ENCODE measurements at regions not wholly inside any gene's neighbourhood (a gene's known extent, or its start where the extent isn't known, plus 50 kb on each side); places are given as distances from the start of the nearest gene placed in this dataset.

DNA sequence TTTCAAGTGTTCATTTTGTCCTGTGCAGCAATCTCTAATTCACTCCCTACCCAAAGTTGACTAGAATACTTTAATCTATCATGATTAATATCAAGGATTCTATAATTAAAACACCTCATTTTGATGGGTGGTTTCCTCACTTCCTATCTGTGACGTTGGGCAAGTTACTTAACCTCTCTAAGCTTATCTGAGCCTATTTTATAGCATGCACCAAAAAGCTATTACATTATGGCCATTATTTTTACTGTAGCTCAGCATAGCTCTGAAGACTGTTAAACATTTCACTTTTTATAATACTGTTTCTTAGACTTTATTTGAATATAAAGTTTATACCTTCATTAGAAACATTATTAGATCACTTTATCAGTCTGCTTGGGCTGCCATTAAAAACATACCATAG lies 579.6 kb upstream of the NXPH2 start:
- Histone ChIP-seq H3K27me3 (ENCODE audit: control insufficient read depth, insufficient read depth, low read length) (no peaks in the 10 kb centered on the region), H3K27ac (ENCODE audit: low read length) (no peak overlapping the region), H3K4me1 (ENCODE audit: control insufficient read depth, low read depth, low read length) (no peaks in the 10 kb centered on the region), H3K36me3 (ENCODE audit: control insufficient read depth, low read depth, low read length) (no peaks in the 10 kb centered on the region), H3K9ac (ENCODE audit: low read length) (no peak overlapping the region), H3K9me3 (ENCODE audit: control insufficient read depth, low read depth, low read length) (no peaks in the 10 kb centered on the region), H3K4me3 (ENCODE audit: low read length) (no peak overlapping the region)

DNA sequence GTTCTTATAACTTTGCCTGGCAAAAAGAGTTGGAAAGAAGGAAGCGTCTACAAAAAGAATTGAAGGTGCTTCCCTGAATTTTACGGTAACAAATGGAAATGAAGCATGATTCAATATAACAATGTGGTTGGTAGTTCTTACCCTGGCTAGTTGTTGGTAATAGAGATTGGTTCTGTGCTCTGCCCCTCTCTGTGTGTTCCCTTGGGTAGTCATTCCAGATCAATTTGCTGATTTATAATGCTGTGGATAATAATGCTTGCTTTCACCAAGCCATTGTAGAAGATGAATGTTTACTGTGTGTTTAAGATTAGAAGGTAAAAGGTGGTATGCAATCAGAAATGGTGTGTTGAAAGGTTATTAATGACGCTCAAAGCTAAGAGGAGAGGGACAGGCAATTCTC lies 577.8 kb upstream of the NXPH2 start:
- H3K4me3 ChIP-seq (ENCODE audit: low read length), result no peak overlapping the region
- H3K9ac ChIP-seq (ENCODE audit: low read length), result no peak overlapping the region
- no peak overlapping the region for H3K27ac ChIP-seq (ENCODE audit: low read length)
- peaks cover 4% of the 10 kb centered on the region for H3K9me3 ChIP-seq (ENCODE audit: control insufficient read depth, low read depth, low read length)
- H3K4me1 ChIP-seq (ENCODE audit: control insufficient read depth, low read depth, low read length), result no peaks in the 10 kb centered on the region
- H3K27me3 ChIP-seq (ENCODE audit: control insufficient read depth, insufficient read depth, low read length), result no peaks in the 10 kb centered on the region
- H3K36me3 ChIP-seq (ENCODE audit: control insufficient read depth, low read depth, low read length), result no peaks in the 10 kb centered on the region

DNA sequence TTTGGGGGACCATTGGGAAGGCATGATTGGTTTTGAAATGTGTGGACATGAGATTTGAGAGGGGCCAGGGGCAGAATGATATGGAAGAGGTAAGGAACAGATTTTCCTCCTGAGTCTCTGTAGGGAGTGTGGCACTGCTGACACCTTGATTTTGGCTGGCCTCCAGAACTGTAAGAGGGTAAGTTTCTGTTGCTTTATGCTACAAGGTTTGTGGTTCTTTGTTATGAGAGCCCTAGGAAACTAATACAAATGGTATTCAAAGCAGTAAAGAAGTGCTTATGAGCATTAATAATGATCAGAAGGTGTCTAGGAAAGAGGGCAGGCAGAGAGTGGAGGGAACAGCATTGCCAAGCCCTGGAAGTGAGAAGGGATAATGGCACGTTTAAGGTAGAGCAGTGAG lies 574.3 kb upstream of the NXPH2 start:
- Histone ChIP-seq H3K27me3 (ENCODE audit: control insufficient read depth, insufficient read depth, low read length) (no peaks in the 10 kb centered on the region), H3K9ac (ENCODE audit: low read length) (no peak overlapping the region), H3K36me3 (ENCODE audit: control insufficient read depth, low read depth, low read length) (no peaks in the 10 kb centered on the region), H3K9me3 (ENCODE audit: control insufficient read depth, low read depth, low read length) (peaks cover 4% of the 10 kb centered on the region), H3K27ac (ENCODE audit: low read length) (no peak overlapping the region), H3K4me3 (ENCODE audit: low read length) (no peak overlapping the region), H3K4me1 (ENCODE audit: control insufficient read depth, low read depth, low read length) (no peaks in the 10 kb centered on the region)

DNA sequence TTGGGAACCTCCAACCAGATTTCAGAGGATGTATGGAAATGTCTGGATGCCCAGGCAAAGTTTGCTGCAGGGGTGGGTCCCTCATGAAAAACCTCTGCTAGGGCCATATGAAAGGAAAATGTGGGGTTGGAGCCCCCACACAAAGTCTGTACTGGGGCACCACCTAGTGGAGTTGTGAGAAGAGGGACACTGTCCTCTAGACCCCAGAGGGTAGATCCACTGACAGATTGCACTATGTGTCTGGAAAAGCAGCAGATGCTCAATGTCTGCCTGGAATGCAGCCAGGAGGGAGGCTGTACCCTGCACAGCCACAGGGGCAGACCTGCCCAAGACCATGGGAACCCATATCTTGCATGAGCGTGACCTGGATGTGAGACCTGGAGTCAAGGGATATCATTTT lies 573.7 kb upstream of the NXPH2 start:
- Histone ChIP-seq H3K4me1 (ENCODE audit: control insufficient read depth, low read depth, low read length) (no peaks in the 10 kb centered on the region), H3K27me3 (ENCODE audit: control insufficient read depth, insufficient read depth, low read length) (no peaks in the 10 kb centered on the region), H3K36me3 (ENCODE audit: control insufficient read depth, low read depth, low read length) (no peaks in the 10 kb centered on the region), H3K9me3 (ENCODE audit: control insufficient read depth, low read depth, low read length) (peaks cover 4% of the 10 kb centered on the region), H3K27ac (ENCODE audit: low read length) (no peak overlapping the region), H3K4me3 (ENCODE audit: low read length) (no peak overlapping the region), H3K9ac (ENCODE audit: low read length) (no peak overlapping the region)

GRCh38 chr2:139317259-139317658 lies 537.1 kb upstream of the NXPH2 start:
- no peak overlapping the region for H3K9ac ChIP-seq (ENCODE audit: low read length)
- H3K4me3 ChIP-seq (ENCODE audit: low read length), result no peak overlapping the region
- no peaks in the 10 kb centered on the region for H3K27me3 ChIP-seq (ENCODE audit: control insufficient read depth, insufficient read depth, low read length)
- no peaks in the 10 kb centered on the region for H3K9me3 ChIP-seq (ENCODE audit: control insufficient read depth, low read depth, low read length)
- H3K27ac ChIP-seq (ENCODE audit: low read length), result no peak overlapping the region
- H3K4me1 ChIP-seq (ENCODE audit: control insufficient read depth, low read depth, low read length), result peaks cover 7% of the 10 kb centered on the region
- no peaks in the 10 kb centered on the region for H3K36me3 ChIP-seq (ENCODE audit: control insufficient read depth, low read depth, low read length)

GRCh38 chr2:139314059-139314458 lies 533.9 kb upstream of the NXPH2 start:
- H3K9me3 ChIP-seq (ENCODE audit: control insufficient read depth, low read depth, low read length), result no peaks in the 10 kb centered on the region
- H3K27me3 ChIP-seq (ENCODE audit: control insufficient read depth, insufficient read depth, low read length), result no peaks in the 10 kb centered on the region
- no peaks in the 10 kb centered on the region for H3K36me3 ChIP-seq (ENCODE audit: control insufficient read depth, low read depth, low read length)
- H3K27ac ChIP-seq (ENCODE audit: low read length), result no peak overlapping the region
- H3K4me1 ChIP-seq (ENCODE audit: control insufficient read depth, low read depth, low read length), result peaks cover 7% of the 10 kb centered on the region
- no peak overlapping the region for H3K9ac ChIP-seq (ENCODE audit: low read length)
- no peak overlapping the region for H3K4me3 ChIP-seq (ENCODE audit: low read length)

DNA sequence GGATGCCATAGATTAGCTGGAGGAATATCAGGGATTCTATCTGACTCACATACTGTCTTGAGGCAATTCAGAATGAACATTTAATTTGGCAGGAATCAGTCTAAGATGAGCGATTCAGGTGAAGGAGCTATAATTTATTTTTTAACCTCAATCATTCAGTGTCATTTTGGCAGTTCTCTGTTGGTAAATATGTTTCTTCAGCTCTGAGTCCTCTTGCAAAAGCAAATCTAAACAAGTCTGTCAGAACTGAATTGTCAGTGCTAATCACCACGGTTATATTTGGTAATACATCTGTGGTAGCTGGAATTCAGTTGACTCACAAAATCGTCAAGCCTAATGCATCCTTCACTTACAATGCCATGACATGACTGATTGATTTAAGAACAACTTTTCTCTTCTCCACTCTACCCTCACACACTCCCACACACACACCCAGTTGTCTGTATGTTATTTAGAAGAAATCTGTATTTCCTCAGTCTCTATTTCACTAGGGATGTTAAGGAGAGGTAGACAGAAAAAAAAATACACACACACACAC lies 516.6 kb upstream of the NXPH2 start:
- H3K27me3 ChIP-seq (ENCODE audit: control insufficient read depth, insufficient read depth, low read length), result no peaks in the 10 kb centered on the region

GRCh38 chr2:139293992-139294548 lies 513.9 kb upstream of the NXPH2 start:
- no peak overlapping the region for H3K27ac ChIP-seq (ENCODE audit: low read length)
- H3K4me1 ChIP-seq (ENCODE audit: control insufficient read depth, low read depth, low read length), result no peaks in the 10 kb centered on the region
- no peaks in the 10 kb centered on the region for H3K36me3 ChIP-seq (ENCODE audit: control insufficient read depth, low read depth, low read length)
- H3K4me3 ChIP-seq (ENCODE audit: low read length), result no peak overlapping the region
- no peaks in the 10 kb centered on the region for H3K27me3 ChIP-seq (ENCODE audit: control insufficient read depth, insufficient read depth, low read length)
- no peaks in the 10 kb centered on the region for H3K9me3 ChIP-seq (ENCODE audit: control insufficient read depth, low read depth, low read length)
- H3K9ac ChIP-seq (ENCODE audit: low read length), result no peak overlapping the region

More for the DNA sequence above, 516.6 kb upstream of the NXPH2 start:
- Histone ChIP-seq H3K9ac (ENCODE audit: low read length) (no peak overlapping the region), H3K9me3 (ENCODE audit: control insufficient read depth, low read depth, low read length) (no peaks in the 10 kb centered on the region), H3K27ac (ENCODE audit: low read length) (no peak overlapping the region), H3K4me3 (ENCODE audit: low read length) (no peak overlapping the region), H3K36me3 (ENCODE audit: control insufficient read depth, low read depth, low read length) (no peaks in the 10 kb centered on the region), H3K4me1 (ENCODE audit: control insufficient read depth, low read depth, low read length) (no peaks in the 10 kb centered on the region)

DNA sequence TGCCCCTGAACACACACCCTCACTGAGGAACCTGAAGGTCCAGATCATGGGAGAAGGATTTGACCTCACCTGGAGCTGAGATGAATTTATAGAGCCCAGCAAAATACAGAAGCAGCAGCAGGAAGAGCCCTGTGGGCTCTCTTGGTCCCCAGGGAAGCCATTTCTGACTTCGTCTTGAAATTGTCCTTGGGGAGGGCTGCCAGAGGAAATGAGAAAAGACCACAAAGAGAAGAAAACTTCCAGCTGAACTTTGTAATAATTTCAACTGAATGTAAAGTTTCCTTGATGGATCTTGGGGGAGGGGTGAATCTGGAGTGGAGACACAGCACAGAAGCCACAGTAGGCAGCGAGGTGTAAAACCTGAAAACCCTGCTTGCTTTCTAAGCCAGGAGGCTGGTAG lies 500.9 kb upstream of the NXPH2 start:
- Histone ChIP-seq H3K27me3 (ENCODE audit: control insufficient read depth, insufficient read depth, low read length) (no peaks in the 10 kb centered on the region), H3K9ac (ENCODE audit: low read length) (no peak overlapping the region), H3K9me3 (ENCODE audit: control insufficient read depth, low read depth, low read length) (no peaks in the 10 kb centered on the region), H3K4me1 (ENCODE audit: control insufficient read depth, low read depth, low read length) (no peaks in the 10 kb centered on the region), H3K4me3 (ENCODE audit: low read length) (no peak overlapping the region), H3K27ac (ENCODE audit: low read length) (no peak overlapping the region), H3K36me3 (ENCODE audit: control insufficient read depth, low read depth, low read length) (no peaks in the 10 kb centered on the region)

DNA sequence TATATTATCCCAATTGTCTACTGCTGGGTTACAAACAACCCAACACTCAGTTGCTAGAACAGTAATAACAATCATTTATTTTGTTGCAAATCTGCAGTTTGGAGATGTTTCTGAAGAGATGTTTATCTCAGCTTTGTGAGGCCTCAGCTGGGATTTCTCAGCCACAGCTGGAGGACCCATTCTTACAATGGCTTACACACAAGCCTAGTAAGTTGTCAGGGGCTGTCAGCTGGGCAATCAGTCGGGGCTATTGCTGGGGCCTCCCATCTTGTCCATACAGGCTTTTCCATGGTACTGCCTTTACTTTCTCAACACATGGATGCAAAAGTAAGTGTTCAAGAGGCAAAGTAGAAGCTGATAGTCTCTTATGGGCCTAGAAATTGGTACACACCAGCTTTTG lies 491.7 kb upstream of the NXPH2 start:
- Histone ChIP-seq H3K9me3 (ENCODE audit: control insufficient read depth, low read depth, low read length) (no peaks in the 10 kb centered on the region), H3K27ac (ENCODE audit: low read length) (no peak overlapping the region), H3K9ac (ENCODE audit: low read length) (no peak overlapping the region), H3K36me3 (ENCODE audit: control insufficient read depth, low read depth, low read length) (no peaks in the 10 kb centered on the region), H3K4me3 (ENCODE audit: low read length) (no peak overlapping the region), H3K4me1 (ENCODE audit: control insufficient read depth, low read depth, low read length) (no peaks in the 10 kb centered on the region), H3K27me3 (ENCODE audit: control insufficient read depth, insufficient read depth, low read length) (no peaks in the 10 kb centered on the region)

- Histone ChIP-seq H3K9ac (ENCODE audit: low read length) (no peak overlapping the region), H3K4me1 (ENCODE audit: control insufficient read depth, low read depth, low read length) (no peaks in the 10 kb centered on the region), H3K9me3 (ENCODE audit: control insufficient read depth, low read depth, low read length) (no peaks in the 10 kb centered on the region), H3K4me3 (ENCODE audit: low read length) (no peak overlapping the region), H3K27me3 (ENCODE audit: control insufficient read depth, insufficient read depth, low read length) (no peaks in the 10 kb centered on the region), H3K27ac (ENCODE audit: low read length) (no peak overlapping the region), H3K36me3 (ENCODE audit: control insufficient read depth, low read depth, low read length) (no peaks in the 10 kb centered on the region)
Observed at GRCh38 chr2:139271149-139271548, 491.0 kb upstream of the NXPH2 start.

- H3K27me3 ChIP-seq (ENCODE audit: control insufficient read depth, insufficient read depth, low read length), result no peaks in the 10 kb centered on the region
- H3K4me3 ChIP-seq (ENCODE audit: low read length), result no peak overlapping the region
- no peak overlapping the region for H3K27ac ChIP-seq (ENCODE audit: low read length)
- no peaks in the 10 kb centered on the region for H3K9me3 ChIP-seq (ENCODE audit: control insufficient read depth, low read depth, low read length)
- H3K9ac ChIP-seq (ENCODE audit: low read length), result no peak overlapping the region
- H3K36me3 ChIP-seq (ENCODE audit: control insufficient read depth, low read depth, low read length), result no peaks in the 10 kb centered on the region
- H3K4me1 ChIP-seq (ENCODE audit: control insufficient read depth, low read depth, low read length), result no peaks in the 10 kb centered on the region
Observed at GRCh38 chr2:139260052-139260430, 479.9 kb upstream of the NXPH2 start.
